GM21737 (cell line): ENCODE measurements at regions not wholly inside any gene's neighbourhood (a gene's known extent, or its start where the extent isn't known, plus 50 kb on each side); places are given as distances from the start of the nearest gene placed in this dataset.

Source experiments
- ATAC-seq: cut with Tn5 transposase; IDR thresholded peaks from one replicate; pipeline ENCODE4 v1.9.1; 2021; ENCODE audit warnings: mild to moderate bottlenecking, moderate library complexity; ENCODE audit not compliant: unreplicated experiment

DNA sequence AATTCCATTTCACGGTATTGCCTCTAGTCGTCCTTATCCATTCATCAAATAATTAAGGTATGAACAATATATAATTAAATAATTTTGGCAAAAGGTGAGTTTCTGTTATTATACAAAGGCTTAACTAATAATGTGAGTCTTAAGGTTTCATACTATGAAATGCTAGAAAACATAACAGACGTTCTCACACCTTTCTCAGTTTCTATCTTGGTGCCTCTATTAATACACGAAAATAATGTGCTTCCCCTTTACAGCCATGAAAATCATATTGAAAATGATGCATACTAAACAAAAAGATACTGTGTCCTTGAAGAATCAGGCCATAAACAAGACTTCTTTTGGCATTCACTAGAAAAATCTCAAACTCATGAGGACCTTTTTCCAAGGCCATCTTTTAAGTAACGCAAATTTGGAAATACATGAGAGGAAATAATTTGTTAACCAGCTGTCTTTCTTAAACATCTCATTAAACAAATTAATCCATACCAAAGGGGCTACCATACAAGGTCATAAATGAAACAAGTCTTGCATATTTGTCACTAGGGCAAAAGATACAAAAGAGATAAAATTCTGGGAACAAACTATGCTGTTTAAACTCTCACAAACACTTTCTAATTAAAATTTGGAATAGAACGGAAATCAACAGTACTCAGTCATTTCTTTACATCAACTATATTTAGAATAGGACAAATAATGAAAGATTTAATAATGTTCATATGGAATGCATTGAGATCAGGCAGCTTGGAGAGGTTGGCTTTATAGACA is 53.9 kb upstream of the CAV2 start:
- no peak for ATAC-seq

DNA sequence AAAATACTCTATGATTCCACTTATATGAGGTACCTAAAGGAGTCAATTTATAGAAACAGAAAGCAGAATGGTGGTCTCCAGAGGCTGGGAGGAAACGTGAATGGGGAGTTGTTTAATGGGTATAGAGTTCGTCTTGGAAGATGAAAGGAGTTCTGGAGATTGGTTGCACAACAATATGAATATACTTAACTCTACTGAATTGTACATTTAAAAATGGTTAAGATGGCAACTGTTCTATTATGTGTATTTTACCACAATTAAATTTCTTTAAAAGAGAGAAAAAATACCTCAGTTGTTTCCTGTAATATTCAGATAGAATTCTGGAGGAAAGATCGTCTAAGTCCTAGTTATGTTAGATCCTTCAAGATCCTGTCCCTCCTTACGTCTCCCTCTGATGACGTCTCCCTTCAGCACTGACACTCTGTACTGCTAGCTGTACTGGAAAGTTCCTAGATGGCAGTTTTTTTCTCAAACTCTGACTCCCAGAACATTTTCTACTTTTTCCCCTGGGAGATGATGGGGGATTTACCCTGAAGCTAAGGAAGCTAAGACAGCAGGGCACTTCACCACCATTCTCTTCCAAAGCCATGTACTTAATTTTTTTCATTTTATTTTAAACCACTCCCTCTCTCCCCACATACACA is 53.2 kb upstream of the CAV2 start:
- no peak for ATAC-seq

DNA sequence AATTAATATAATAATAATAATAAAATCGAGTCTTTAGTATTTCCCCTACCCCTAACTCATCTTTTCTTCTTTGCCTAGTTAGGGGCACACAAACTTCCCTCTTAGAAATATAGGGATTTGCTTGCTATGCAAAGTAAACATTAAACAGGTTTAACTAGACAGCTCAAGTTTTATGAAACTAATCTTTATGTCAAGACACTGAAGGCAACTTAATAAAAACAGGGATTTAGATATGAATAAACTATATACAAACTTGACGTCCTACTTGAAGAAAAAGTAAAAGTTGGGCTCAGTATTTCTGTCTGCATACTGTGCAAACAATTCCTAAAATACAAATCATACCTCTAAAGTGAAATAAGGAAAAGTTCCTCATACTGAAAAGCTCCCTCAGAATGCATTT is 52.1 kb upstream of the CAV2 start:
- ATAC-seq, result no peak

DNA sequence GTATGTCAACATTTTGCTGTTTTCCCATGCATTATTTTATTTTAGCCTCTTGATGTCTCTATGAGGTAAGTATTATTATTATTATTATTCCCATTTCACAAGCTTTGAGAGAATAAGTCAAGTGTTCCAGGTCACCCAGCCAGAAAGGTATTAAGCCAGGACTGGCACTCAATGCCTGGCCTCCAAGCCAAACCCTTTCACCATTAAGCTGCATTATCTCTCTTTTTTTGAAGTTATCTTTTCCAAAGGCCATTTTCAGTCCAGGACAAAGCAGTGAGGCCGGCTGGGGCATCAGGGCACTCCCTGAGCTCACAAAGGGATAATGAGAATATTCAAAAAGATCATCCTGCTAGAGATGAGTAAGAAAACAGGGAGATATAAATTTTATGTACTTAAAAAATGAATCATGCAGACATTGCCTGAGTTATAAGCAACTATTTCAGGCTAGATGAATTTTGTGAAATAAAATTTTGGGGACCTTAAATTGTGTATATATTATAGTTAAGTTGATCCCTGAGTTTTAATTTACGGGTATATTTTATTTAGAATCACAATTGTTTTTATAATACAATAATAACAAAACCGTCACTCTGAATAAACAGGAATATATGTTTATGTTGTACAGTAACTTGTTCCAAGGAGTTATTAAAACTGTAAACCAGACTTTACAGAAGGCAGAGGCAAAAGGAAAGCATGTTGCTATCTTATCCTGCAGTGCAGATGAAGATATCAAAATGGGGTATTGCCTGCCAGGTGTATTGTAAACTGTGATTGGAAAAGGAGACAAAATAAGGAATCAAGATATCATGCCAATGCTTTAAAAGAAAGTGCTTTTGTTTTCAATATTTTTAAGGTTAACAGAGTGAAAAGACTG is 51.3 kb upstream of the CAV2 start:
- ATAC-seq, result no peak

DNA sequence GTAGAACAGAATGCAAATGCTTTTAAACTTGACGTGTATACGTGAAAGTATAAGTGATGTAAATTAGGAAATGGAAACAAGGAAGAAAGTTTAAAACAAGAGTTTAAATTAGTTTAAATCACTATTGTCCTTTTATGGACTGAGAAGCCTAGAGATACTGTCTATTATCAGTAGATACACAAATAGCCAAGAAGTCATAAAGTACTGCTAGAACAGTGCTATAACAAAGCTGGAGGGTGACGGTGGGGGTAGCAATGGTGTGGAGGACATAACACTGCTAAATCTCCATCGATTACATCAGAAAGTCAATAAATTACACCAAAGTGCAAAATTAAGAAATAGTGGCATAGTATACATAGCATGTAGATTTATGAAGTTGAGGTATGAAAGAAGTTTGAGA is 50.1 kb upstream of the CAV2 start:
- no peak for ATAC-seq
